Iris pigment epithelial cell (primary cell): ENCODE measurements at regions not wholly inside any gene's neighbourhood (a gene's known extent, or its start where the extent isn't known, plus 50 kb on each side); places are given as distances from the start of the nearest gene placed in this dataset.

Source experiments
- DNase-seq: peaks from one replicate; pipeline ENCODE4 v3.0.0-alpha.2; 2011; ENCODE audit warnings: low read depth

GRCh38 chr11:37026741-37027140, 428.7 kb upstream of the RAG2 start:
- DNase-seq: no peak

GRCh38 chr11:37026326-37026725, 428.3 kb upstream of the RAG2 start:
- DNase-seq: no peak

- no peak for DNase-seq
Measured at GRCh38 chr11:37006563-37006962, 408.5 kb upstream of the RAG2 start.

DNA sequence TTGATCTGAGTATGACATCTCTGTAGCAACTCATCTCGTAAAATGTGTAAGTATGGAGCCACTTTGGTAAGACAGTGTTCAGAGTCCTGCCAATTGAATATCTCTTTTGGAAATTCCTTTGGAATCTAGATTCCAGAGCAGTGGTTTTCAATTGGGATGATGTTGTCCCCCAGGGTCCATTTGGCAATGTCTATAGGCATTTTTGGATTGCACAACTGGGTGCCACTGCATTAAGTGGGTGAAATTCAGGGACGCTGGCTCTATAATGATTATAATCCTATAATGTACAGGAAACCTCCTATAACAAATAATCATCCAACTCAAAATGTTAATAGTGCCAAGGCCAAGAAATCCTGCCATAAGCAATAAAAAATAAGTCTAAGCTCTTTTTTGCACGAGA, 404.8 kb upstream of the RAG2 start:
- DNase-seq: no peak

DNA sequence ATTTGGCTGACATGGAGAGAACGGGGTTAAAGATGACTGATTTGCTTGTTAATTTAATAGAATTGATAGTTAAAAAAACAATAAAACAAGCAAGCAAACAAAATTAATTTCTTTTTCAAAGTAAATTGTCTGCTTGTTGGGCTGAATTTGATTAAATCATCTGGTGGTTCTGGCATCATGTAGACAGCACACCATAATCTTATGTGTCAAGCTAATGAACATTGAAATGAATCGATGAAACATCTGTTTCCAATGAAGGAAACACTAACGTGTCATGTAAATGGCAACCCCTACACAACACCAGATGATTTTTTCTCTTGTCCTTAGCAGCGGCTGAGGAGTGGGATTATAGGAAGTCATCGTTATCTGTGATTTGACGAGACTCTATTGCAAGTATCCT, 399.6 kb upstream of the RAG2 start:
- DNase-seq: no peak

DNA sequence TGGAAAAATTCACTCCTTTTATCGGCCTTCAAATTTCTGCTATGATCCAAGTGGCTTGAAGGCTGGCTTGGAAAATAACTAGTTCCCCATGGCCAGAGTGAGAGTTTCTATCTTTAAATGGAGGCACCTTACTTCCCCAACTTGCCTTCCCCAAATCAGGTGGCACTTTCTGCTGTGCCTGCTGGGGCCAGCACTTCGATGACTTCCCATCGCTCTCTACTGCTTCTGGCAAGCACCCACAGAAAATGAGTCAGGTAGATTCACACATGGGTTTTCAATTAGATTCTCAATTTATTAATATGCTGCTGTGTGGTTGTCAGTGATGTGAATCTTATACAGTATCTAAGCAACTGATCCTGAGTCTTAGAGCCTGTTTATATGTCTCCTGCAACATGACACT, 398.8 kb upstream of the RAG2 start:
- no peak for DNase-seq

GRCh38 chr11:36994208-36994607, 396.2 kb upstream of the RAG2 start:
- DNase-seq: no peak

DNA sequence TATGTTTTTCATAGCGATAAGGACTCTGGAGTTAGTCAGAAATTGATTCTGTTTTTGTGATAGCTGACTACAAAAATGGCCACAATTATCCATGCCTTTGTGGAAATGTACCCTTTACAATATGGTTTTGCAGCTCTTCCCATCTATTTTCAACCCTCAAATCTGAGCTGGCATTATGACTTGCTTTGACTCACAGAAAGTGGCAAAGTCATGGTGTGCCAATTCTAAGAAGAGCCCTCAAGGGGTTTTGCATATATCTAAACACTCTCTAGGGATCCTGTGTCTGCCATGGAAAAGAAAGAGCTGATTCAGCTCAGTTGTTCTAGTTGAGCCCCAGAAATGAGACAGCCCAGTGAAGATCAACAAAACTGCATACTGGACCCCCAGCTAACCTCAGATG, 390.5 kb upstream of the RAG2 start:
- DNase-seq: no peak

DNA sequence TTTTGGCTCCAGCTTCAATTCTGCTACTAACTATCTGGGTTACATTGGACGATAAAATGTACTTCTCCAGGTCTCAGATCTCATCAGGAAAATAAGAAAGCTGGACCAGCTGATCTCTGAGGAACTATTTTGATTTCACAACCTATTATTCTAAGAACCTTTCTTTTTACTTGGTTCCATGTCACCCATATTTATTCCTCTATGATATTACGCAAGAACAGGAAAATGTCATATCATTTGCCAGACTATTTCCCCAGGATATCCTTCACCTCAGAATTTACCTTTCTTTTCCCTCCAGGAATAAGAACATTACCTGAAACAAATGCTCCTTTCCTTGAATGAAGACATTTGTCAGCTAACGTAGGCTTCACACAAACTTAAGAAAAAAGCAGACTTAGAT, 387.5 kb upstream of the RAG2 start:
- no peak for DNase-seq

- no peak for DNase-seq
Measured at GRCh38 chr11:36976741-36977140, 378.7 kb upstream of the RAG2 start.

DNA sequence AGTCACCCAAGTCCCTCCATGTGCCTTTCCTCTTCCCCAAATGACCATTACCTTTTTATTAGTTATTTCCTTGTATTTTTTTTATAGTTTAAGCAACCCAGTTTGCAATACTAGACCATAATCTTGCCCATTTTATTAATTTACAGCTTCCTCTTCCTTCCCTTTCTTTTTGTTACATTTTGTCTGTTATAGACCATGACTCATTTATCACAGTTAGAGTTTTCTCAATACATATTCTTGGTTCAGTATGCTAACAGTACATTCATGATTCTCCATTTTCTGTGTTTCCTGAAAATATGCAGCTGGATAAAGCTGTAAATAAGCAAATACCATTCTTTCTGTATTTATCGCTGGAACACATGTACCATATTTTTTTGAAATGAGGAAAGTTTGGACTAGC, 376.7 kb upstream of the RAG2 start:
- DNase-seq: no peak

- DNase-seq: peak; percentile 15
Measured at GRCh38 chr11:36953976-36954375, 355.9 kb upstream of the RAG2 start.

DNA sequence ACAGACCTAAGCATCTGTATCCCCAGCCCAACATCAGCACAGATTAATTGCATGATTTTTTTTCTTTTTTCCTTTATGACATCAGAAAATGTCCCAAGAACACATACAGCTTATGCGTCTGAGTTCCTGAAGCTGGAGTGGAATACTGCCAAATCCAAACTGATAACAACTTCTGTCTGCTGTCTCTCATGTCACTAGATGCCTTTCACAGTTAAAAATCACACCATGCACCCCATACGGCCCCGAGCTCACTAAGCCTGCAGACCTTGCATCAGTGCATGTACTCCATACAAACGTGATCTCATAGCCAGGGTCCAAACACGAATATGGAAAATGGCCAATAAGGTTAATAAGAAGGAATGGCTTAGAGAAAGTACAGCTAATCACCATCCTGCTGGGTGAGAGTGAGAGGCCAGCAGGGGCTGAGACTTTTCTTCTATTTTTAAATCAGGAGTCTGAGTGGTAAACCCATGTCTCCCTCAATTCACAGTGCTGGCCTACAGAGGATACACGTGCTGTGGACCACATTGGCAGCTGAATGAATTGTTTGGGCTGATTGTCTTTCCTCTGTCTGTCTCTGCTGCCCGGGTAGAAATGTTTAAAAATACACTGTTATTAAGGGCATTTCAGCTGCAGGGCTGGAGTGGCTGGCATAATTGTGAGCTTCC, 350.6 kb upstream of the RAG2 start:
- no peak for DNase-seq

GRCh38 chr11:36945384-36945783, 347.3 kb upstream of the RAG2 start:
- DNase-seq: peak; percentile 5

GRCh38 chr11:36933481-36933880, 335.4 kb upstream of the RAG2 start:
- DNase-seq: no peak

DNA sequence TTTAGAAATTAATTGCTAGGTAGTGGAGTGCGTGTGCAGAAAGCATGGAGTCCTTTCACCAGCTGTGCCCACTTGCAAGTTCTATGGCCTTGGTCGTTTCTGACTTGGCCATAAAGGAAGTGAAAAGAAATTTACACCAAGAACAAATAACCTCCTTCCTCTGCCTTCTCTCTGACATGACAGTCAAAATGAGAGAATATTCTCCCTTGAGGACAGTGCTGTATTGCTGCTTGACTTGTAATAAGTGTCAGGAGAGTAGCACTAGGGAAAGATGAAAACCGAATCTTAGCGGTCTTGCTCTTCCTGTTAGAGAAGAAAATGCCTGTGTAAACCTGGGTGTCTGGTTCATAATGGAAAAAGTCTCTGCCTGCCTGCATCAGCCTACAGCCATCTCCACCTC, 333.1 kb upstream of the RAG2 start:
- no peak for DNase-seq

DNA sequence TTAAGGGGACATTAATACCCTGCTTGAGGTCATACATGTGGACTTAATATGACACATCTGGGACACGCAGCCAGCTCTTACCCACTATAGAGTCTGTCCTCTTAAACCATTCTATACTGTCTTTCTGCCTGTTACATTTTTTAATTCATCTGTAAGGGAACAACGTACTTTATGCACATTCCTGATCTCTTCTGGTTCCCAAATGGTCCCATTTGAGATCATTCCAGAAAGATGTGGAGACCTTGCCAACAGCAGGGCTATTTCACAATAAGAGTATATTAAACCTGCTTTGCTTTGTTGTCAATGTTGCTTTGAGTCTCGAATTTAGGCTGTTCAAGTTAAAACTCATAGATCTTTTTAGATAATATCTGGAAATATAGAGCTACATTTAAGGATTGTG, 332.2 kb upstream of the RAG2 start:
- no peak for DNase-seq

DNA sequence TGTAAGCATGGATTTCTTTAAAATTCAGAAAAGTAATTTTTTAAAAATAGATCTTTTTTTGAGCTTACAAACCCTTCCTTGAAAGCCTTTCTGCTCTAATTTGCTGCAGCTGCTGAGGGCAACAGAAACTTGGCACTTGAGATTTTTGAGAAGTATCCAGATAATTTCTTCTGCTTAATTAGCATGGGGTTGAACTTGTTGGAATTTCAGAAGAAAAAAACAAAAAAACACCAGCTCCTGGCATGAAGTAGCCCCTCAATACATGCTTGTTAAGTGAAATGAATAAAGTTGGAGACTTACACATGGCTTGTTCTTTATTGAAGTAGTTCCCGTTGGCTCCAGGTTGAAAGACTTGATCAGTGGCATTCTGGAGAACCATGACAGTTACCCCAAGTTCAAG, 331.4 kb upstream of the RAG2 start:
- DNase-seq: no peak

GRCh38 chr11:36928621-36929020, 330.6 kb upstream of the RAG2 start:
- no peak for DNase-seq

DNA sequence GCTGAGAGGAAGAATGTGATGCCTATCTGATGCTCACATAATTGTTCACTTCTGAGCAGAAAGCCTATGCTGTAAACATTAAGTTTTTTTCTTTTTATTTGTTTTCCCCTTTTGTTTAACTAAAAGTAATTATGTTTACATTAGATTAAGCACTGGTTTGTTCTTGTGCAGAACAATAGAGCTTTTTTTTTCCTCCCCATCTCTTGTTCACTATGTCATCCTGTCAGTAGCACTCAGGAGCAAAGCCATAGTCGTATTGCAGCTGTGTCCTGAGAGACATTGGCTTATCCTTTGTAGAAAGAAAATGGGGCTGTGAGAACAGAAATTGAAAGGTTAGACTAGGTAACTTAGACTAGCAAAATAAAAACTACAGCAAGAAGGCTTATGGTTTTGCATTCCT, 301.8 kb upstream of the RAG2 start:
- no peak for DNase-seq

- DNase-seq: no peak
Measured at GRCh38 chr11:36890841-36891240, 292.8 kb upstream of the RAG2 start.

- no peak for DNase-seq
Measured at GRCh38 chr11:36890121-36890679, 292.2 kb upstream of the RAG2 start.

GRCh38 chr11:36885154-36885553, 287.1 kb upstream of the RAG2 start:
- DNase-seq: no peak

- no peak for DNase-seq
Measured at GRCh38 chr11:36878737-36879136, 280.7 kb upstream of the RAG2 start.
